Smooth muscle cell (in vitro differentiated cells): ENCODE measurements at regions not wholly inside any gene's neighbourhood (a gene's known extent, or its start where the extent isn't known, plus 50 kb on each side); places are given as distances from the start of the nearest gene placed in this dataset.

Source experiments
- DNase-seq: peaks from one replicate; lab custom pipeline; 2025; ENCODE audit not compliant: unreplicated experiment; lab: John Stamatoyannopoulos, UW
- H2AFZ ChIP-seq: fragments of 200-600 bp; sonication (generic); 2 replicates; pipeline ENCODE4 v1.6.0; 2016; ENCODE audit warnings: antibody characterized with exemption, low read depth, mild to moderate bottlenecking
- H3F3A ChIP-seq: fragments of 200-600 bp; sonication (generic); 2 replicates; pipeline ENCODE4 v1.6.0; 2017; ENCODE audit warnings: antibody characterized with exemption, low read depth
- H3K27ac ChIP-seq: fragments of 200-600 bp; sonication (generic); 2 replicates; pipeline ENCODE4 v1.5.1; 2016; ENCODE audit warnings: low read depth, mild to moderate bottlenecking
- H3K27me3 ChIP-seq: fragments of 200-600 bp; sonication (generic); 2 replicates; pipeline ENCODE4 v1.6.1; 2016; ENCODE audit warnings: low read depth, mild to moderate bottlenecking
- H3K36me3 ChIP-seq: fragments of 200-600 bp; sonication (generic); 2 replicates; pipeline ENCODE4 v1.5.1; 2016; ENCODE audit warnings: low read depth
- H3K4me1 ChIP-seq: fragments of 200-600 bp; sonication (generic); 2 replicates; pipeline ENCODE4 v1.5.1; 2016; ENCODE audit warnings: low read depth
- H3K4me2 ChIP-seq: fragments of 200-600 bp; sonication (generic); 2 replicates; pipeline ENCODE4 v1.6.0; 2016; ENCODE audit warnings: mild to moderate bottlenecking
- H3K4me3 ChIP-seq: fragments of 200-600 bp; sonication (generic); 2 replicates; pipeline ENCODE4 v1.5.1; 2016; ENCODE audit warnings: mild to moderate bottlenecking
- H3K79me2 ChIP-seq: fragments of 200-600 bp; sonication (generic); 2 replicates; pipeline ENCODE4 v1.6.0; 2016; ENCODE audit warnings: low read depth, mild to moderate bottlenecking
- H3K9ac ChIP-seq: fragments of 200-600 bp; sonication (generic); 2 replicates; pipeline ENCODE4 v1.6.0; 2016; ENCODE audit warnings: low read depth
- H3K9me3 ChIP-seq: fragments of 200-600 bp; sonication (generic); replicated peaks from 2 replicates; pipeline ENCODE4 v1.5.1; 2016; ENCODE audit warnings: low read depth
- H4K20me1 ChIP-seq: fragments of 200-600 bp; sonication (generic); 2 replicates; pipeline ENCODE4 v1.6.0; 2016; ENCODE audit warnings: low read depth
- WGBS: methylation state at CpG from one replicate; pipeline ENCODE4 v1.1.7; 2016; ENCODE audit warnings: low lambda C conversion rate; 5-methylcytosine and 5-hydroxymethylcytosine counted together
- TF ChIP-seq, protein P1 (sequence below): fragments of 200-600 bp; sonication (generic); IDR thresholded peaks from 2 replicates; pipeline ENCODE4 v1.5.1; 2017; ENCODE audit warnings: borderline replicate concordance, mild to moderate bottlenecking, antibody characterized with exemption; ENCODE audit not compliant: insufficient read depth, poor library complexity, severe bottlenecking

DNA sequence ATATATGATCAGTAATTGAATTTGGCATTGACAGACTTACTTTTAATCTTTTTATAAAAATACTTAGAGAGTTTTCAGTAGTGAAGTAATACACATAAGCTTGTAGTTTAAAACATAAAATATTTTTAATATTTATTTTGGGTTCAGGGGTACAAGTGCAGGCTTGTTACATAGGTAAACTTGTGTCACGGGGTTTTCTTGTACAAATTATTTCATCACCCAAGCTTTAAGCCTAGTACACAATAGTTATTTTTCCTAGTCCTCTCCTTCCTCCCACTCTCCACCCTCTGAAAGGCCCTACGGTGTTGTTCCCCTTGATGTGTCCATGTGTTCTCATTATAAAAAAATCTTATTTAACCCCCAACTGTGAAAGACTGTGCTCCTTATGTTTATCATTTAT is 1397.8 kb upstream of the RAG2 start:
- Histone ChIP-seq H3K27ac (no peak overlapping the region), H3K4me2 (no peak overlapping the region), H3K9me3 (no peaks in the 10 kb centered on the region), H3K9ac (no peak overlapping the region), H2AFZ (peak overlapping the region; percentile 65), H3K79me2 (no peaks in the 10 kb centered on the region), H3K4me3 (no peak overlapping the region), H3K36me3 (no peaks in the 10 kb centered on the region), H3K4me1 (peaks cover 1% of the 10 kb centered on the region), H3K27me3 (no peaks in the 10 kb centered on the region), H3F3A (no peaks in the 10 kb centered on the region), H4K20me1 (no peaks in the 10 kb centered on the region)
- DNase-seq = no peak
- TF ChIP-seq, protein P1, sequence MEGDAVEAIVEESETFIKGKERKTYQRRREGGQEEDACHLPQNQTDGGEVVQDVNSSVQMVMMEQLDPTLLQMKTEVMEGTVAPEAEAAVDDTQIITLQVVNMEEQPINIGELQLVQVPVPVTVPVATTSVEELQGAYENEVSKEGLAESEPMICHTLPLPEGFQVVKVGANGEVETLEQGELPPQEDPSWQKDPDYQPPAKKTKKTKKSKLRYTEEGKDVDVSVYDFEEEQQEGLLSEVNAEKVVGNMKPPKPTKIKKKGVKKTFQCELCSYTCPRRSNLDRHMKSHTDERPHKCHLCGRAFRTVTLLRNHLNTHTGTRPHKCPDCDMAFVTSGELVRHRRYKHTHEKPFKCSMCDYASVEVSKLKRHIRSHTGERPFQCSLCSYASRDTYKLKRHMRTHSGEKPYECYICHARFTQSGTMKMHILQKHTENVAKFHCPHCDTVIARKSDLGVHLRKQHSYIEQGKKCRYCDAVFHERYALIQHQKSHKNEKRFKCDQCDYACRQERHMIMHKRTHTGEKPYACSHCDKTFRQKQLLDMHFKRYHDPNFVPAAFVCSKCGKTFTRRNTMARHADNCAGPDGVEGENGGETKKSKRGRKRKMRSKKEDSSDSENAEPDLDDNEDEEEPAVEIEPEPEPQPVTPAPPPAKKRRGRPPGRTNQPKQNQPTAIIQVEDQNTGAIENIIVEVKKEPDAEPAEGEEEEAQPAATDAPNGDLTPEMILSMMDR = no peak
- 81% methylated on average over 2 of the region's 2 CpGs for WGBS

DNA sequence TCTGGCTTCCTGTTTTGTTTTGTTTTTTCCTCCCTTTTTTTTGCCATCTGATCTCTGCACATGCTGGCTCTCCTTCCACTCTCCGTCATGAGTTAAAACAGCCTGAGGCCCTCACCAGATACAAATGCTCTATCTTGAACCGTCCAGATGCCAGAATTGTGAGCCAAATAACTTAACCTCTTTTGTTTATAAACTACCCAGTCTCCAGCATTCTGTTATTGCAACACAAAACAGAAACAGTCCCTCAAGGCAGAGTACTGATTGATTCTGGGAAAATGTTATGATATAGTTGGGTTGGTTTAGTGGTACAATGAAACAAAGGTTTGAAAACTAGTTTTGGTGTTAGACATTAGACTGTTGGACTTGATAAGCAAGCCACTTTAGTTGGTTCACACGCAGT is 1390.0 kb upstream of the RAG2 start:
- Histone ChIP-seq H3K27ac (peak overlapping the region; percentile 34), H3K4me3 (no peak overlapping the region), H3K4me2 (peak overlapping the region; percentile 49), H3K79me2 (no peaks in the 10 kb centered on the region), H3K36me3 (no peaks in the 10 kb centered on the region), H3K9ac (no peak overlapping the region), H4K20me1 (no peaks in the 10 kb centered on the region), H3K9me3 (no peaks in the 10 kb centered on the region), H3K4me1 (peaks cover 3% of the 10 kb centered on the region), H3F3A (peaks cover 20% of the 10 kb centered on the region), H3K27me3 (no peaks in the 10 kb centered on the region), H2AFZ (peak overlapping the region; percentile 93)
- no peak for DNase-seq
- 5% methylated on average over 3 of the region's 3 CpGs for WGBS
- TF ChIP-seq, protein P1 = no peak

GRCh38 chr11:37984991-37985390 is 1387.0 kb upstream of the RAG2 start:
- 41% methylated on average over 1 of the region's 1 CpG for WGBS
- H3K27ac ChIP-seq = no peak overlapping the region
- no peak overlapping the region for H2AFZ ChIP-seq
- H3K4me3 ChIP-seq = no peak overlapping the region
- peaks cover 20% of the 10 kb centered on the region for H3F3A ChIP-seq
- H3K27me3 ChIP-seq = no peaks in the 10 kb centered on the region
- H3K9me3 ChIP-seq = no peaks in the 10 kb centered on the region
- no peaks in the 10 kb centered on the region for H3K79me2 ChIP-seq
- H3K4me1 ChIP-seq = no peaks in the 10 kb centered on the region
- H3K36me3 ChIP-seq = no peaks in the 10 kb centered on the region
- H3K9ac ChIP-seq = no peak overlapping the region
- no peak for DNase-seq
- no peaks in the 10 kb centered on the region for H4K20me1 ChIP-seq
- H3K4me2 ChIP-seq = no peak overlapping the region
- TF ChIP-seq, protein P1 = no peak

DNA sequence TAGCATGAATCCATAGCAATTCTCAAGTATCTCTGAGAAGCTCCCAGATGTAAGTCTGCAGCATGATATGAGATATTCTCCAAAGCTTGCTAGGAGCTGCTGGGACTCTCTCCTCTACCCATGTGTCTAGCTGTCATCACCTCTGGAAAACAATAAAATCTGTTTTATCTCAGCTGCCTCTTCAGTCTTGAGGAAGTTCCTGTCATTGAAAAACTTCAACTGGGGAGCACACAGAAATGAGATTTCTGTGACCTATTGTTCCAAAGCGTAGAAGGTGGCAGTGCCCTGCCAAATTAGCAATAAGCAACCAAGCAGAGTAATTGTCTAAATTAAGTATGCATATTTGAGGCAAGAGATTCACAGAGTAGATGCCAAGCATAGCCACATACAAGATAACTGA is 1380.6 kb upstream of the RAG2 start:
- Histone ChIP-seq H3K4me3 (no peak overlapping the region), H3K27me3 (no peaks in the 10 kb centered on the region), H3K79me2 (no peaks in the 10 kb centered on the region), H3K36me3 (no peaks in the 10 kb centered on the region), H3K9me3 (no peaks in the 10 kb centered on the region), H3K27ac (no peak overlapping the region), H4K20me1 (no peaks in the 10 kb centered on the region), H2AFZ (peak overlapping the region; percentile 2), H3K9ac (no peak overlapping the region), H3F3A (no peaks in the 10 kb centered on the region), H3K4me1 (peaks cover 6% of the 10 kb centered on the region), H3K4me2 (peak overlapping the region; percentile 65)
- WGBS = 26% methylated on average over 1 of the region's 1 CpG
- TF ChIP-seq, protein P1 = no peak
- no peak for DNase-seq
